AG20443 (cell line): ENCODE measurements at regions not wholly inside any gene's neighbourhood (a gene's known extent, or its start where the extent isn't known, plus 50 kb on each side); places are given as distances from the start of the nearest gene placed in this dataset.

Source experiments
- DNase-seq: peaks from one replicate; pipeline ENCODE4 v3.0.0; 2012; ENCODE audit warnings: low spot score, mixed read lengths

DNA sequence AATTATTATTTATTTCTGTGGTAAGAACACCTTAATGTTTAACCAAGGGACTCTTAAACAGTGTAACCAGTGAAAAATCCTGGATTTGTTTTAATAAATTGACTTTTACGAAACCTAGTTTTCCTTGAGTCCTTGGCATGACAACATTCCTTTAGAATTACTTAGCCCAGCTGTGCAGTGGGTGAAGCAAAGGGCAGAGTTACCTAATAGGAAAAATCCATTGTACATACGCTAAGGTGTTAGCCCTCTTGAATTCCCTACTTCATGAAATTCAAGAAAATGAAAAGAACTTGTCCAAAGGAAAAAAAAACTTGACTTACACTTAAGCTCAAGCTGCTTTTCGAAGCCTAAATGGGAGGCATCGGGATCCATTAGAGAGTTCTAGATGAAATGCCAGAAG lies 852.0 kb upstream of the ADAMTS5 start:
- DNase-seq: no peak

DNA sequence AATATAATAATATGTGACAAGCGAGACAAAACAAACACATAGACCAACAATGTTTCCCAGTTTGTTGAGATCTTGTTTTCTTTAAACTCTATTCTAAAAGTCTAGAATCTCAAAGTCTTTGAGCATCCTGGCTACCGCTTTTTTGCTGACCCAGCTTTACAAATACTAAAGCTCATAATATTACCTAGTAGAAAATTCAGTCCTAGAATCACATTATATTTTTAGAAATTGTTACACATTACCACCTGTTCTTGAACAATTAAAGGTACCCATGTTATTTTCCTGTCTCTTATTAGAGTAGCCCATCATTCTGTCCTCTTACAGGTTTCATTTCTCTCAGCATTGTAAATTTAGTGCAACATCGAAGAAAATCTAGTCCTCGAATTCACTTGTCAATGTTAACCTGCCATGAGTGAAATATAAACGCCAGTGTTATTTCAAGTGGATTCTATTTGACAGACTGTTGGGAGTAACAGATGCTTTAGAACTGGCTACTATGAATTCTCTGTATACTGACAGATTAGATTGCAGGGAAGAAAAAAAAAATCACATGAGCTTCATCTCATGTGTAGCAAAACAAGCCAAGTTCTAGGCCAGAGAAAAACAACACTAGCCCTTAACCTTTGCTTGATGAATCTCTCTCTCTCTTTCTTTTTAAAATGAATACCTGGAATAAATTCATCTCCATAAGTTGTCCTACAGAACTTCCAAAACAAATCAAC lies 851.2 kb upstream of the ADAMTS5 start:
- DNase-seq: no peak

DNA sequence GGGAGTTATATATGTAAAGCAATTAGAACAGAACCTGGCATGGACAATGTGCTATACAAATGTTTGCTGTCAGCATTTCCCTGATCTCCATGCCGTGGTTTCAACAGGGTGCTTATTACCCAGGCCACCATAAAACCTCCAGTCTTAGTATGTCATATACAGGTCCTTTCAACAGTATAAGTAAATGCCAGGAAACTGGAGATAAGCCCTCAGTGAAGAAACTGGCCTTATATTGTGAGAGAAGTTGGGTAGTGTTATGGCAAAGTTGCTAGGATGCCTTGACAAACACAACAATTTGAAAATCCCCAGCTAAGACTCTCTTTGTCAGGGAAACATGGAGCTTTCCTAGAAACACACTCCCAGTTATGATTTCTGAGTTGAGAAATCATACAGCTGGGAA lies 850.2 kb upstream of the ADAMTS5 start:
- no peak for DNase-seq

DNA sequence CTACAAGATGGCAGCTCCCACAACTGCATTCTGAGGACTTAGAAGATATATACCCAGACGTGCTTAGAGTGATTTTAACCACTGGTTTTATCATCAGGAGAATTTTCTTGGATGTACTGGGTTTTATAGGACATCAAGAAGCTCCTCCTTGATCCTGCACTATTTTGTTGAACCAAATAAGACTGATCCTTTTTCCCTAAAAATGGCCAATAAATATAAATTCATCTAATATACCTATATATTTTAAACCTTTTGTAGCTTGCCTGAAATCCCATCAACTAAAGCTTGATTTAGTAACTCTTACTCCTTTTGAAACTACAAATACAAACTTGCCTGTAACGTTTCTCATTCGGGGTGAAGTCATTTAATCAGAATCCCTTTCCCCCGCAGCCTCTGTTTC lies 849.4 kb upstream of the ADAMTS5 start:
- DNase-seq: no peak

DNA sequence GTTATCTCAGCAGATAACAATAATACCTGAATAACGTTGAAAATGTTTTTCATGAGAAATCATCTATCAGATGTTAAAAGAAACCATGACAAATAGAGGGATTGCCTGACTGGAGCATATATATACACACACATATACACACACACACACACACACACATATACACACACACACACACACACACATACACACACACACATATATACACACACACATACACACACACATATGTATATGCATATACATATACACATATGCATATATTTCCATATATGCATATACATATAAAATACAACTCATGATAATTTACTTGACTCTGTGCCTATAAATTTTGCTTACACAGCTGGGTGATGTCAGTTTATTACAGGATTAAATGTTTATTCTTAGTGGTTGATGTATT lies 847.3 kb upstream of the ADAMTS5 start:
- DNase-seq: no peak

DNA sequence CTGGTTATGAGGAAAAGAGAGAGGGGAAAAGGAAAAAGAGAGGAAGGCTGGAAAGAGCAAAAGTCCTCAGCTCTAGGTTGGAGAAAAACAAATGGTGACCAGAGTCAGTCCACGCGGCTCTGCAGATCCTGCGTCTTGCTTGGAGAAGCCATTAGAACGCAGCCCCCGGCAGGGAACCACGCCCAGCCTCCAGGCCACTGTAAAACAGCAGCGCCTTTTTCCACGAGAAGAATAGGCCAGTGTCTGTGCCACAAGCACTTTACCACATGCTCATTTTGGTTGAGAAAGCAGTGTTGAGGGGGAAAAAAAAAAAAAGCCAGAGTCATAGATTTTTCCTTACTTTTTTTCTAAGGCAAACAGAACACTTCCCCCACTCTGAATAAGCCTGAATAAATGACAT lies 846.9 kb upstream of the ADAMTS5 start:
- DNase-seq: no peak

DNA sequence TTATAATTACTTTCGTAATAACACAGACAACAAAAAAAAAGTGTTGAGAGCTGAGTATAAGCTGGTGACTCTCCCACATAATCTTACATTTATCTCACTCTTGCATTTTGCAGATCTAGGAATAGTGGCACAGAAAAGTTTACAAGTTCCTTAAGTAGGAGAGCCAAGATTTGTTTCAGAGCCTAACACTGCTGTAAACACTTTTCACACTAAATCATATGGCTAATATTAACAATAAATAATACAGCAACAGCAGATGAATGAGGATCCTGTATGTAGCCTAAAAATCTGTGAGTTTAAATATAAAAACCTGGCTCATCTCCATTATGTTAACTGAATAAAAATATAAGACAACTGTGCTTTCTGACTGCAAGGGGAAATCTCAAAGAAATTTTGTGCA lies 846.5 kb upstream of the ADAMTS5 start:
- DNase-seq: no peak

DNA sequence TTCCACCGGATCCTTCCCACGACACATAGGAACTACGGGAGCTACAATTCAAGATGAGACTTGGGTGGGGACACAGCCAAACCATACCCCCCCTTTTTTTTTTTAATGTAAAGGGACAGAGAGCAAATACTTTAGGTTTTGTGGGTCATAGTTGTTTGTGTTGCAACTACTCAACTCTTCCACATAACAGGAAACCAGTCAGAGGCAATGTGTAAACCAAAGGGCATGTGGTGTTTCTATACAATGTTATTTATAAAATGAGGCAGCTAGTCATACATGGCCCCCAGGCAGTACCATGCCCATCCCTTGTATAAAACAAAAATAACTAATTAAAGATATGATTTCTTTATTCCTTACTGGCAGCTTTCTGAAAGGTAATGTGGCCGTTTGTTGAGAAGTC lies 845.4 kb upstream of the ADAMTS5 start:
- DNase-seq: no peak

DNA sequence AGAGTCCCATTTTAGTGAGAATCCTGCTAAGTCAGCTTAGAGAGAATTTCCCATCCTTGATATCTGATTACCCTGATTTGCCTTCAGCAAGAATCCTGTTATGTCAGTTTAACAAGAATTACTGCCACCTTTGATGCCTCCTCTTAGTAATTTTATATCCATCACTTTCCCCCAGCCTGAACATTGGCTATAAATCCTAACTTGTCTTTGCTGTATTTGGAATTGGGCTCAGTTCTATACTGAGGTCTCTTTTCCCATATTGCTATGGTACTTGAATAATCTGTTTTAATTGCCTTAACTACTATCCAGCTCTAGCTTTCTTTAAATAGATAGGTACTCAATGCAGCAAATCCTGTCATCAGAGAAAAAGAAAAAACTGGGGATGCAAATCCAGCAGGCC lies 842.0 kb upstream of the ADAMTS5 start:
- DNase-seq: no peak

DNA sequence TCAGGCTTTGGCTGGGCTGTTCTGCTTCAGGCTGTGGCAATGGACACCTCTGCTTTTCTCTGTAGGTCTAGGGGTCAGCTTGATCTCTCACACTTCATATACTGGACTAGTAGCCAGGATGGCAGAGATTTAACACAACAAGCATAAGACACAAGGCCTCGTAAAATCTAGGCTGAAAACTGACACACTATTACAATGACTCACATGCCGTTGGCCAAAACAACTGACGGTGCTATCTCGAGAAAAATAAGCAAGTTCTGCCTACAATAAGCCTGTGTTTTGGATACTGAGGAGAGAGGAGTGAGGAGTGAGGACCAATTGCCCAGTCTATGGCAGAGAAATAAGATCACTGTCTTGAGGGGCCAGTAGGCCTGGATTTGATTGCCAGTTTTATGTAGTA lies 840.7 kb upstream of the ADAMTS5 start:
- DNase-seq: no peak

DNA sequence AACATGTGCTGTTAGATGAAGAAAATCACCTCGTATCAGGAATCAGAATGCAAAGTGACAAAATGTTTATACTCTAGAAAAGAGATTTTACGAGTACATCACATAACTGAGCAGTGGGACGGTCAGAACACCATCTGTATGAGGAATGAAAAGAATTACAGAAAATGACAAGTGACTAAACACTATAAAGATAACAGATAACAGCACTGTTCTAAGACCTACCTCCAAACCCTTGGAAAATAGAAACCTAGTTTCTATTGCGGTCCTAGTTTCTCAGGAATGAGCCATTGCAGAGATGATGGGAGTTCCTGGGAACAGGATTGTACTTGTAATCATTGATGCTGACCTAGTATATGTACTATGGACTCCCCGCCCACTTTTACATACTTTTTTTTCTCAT lies 839.4 kb upstream of the ADAMTS5 start:
- no peak for DNase-seq

DNA sequence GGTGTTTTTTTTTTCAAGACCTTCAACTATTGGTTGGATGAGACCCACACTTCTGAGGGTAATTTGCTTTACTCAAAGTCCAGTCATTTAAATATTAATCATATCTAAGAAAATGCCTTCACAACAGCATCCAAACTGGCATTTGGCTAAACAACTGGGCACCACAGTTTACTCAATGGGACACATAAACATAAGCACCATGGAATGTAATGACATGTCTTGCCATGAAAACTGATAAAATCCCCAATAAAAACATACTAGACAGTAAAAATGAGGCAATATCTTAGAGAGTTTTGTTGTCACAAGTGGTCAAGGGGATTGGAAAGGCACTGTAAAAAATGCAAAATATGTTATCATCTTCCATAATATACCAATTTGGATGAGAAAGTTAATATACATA lies 838.8 kb upstream of the ADAMTS5 start:
- no peak for DNase-seq

DNA sequence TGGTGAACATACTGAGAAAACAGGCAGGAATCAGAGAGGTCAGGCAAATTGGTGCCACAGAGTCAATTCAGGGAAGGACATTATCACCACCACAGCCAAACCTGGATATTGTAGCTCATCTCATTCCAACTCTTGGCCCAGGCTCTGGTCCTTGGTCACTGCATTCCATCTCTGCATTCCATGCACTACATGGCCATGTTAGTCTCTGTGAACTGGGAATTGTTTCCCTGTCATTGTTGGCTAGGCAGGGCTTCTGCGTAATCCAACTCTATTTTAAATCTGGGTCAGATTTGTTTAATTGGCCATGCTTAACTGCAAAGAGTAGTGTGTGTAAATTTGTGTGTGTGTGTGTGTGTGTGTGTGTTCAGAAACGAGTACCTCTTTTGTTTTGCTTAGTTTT lies 837.6 kb upstream of the ADAMTS5 start:
- DNase-seq: peak; percentile 61

DNA sequence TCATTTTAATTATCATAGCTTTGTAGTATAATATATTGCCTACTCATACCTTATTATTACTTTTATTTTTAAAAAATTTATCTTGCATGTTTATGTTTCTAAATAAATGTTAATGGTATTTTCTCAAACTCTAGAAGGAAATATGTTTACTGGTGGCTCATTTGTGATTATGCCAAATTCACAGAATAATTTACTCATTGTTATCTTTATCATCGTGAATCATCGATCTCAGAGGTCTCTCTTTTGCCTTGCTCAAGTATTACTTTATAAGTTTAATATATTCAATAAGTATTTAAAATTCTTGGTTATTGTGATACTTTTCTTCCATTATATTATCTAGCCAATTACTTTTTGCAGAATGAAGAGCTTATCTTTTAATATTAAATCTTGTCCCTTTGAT lies 836.7 kb upstream of the ADAMTS5 start:
- no peak for DNase-seq

DNA sequence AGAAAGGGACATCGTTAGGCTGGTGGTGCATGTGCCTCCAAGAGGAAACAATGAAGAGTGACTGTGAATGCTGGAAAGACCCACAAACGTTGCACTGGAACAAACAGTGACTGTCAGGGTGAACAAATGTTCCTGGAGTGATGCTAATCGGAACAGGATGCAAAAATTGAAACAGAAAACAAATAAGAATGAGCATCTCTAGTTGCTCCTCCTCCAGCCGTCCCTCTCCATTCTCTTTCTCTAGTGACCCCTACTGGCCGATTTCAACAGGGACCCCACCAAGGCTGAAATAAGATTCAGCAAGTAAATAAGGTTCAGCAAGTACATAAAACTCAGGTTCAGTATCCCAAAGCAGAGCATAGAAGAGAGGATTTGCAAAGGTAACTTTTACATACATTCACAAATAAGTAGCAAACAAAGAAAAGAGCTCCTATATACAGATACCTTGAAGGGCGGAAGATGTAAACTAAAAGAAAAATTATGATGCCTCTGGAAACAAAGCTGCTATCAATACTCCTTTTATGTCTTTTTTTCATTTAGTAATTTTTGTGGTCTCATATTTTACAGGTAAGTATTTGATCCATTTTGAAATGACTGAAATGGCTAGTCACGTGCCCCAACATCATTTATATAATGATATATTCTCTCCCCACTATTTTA lies 836.1 kb upstream of the ADAMTS5 start:
- DNase-seq: peak; percentile 64

DNA sequence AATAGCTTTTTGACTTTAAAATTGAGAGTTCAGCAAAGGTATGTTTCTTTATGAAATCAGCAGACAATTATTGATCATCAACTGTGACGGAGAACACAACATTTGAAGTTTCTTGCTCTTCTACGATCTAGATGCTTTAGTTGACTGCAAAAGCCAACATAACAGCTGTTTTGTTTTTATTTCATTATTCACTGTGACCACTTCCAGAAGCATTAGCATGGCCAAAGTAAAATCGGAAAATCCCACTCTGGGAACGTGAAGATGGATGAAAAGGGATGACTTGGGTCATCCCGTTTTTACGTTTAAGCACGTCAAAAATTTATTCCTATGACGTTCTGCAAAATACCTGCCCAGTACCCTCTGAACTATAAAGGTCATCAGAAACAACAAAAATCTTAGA lies 833.0 kb upstream of the ADAMTS5 start:
- no peak for DNase-seq

DNA sequence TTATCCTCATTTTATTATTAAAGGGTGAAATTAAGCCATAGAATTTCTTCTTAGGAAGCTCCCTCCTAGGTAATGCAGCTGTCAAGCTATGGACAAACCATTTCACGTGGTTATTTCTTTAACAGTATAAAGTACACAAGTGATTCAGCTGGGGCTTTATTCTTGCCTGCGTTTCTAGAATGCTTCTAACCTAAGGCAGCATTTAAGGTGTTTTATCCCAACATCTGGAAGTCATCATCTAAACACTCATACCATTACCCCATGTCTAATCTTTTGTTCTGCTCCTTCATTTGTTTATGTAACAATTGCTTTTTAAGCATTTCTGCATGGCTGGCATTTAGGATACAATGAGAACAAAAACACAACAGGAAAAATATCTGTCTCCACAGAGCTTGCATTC lies 829.2 kb upstream of the ADAMTS5 start:
- no peak for DNase-seq

DNA sequence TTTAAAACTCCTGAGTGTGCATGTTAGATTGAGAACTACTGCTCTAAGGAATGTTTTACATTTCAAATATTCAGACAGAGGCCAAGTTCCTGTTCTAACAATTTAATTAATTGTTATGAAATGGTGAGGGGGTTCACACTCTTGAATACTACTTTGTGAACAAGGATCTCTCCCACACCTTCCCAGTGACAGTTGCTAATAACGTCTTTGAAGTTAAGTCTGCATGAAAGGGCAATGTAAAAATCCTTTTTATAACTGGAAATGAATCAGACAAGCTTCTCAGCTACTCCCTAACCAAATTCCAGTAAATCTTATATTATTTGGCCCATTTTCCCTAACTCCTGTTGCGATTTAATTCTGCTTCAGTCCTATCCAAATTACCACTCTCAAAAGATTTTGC lies 828.5 kb upstream of the ADAMTS5 start:
- DNase-seq: no peak

DNA sequence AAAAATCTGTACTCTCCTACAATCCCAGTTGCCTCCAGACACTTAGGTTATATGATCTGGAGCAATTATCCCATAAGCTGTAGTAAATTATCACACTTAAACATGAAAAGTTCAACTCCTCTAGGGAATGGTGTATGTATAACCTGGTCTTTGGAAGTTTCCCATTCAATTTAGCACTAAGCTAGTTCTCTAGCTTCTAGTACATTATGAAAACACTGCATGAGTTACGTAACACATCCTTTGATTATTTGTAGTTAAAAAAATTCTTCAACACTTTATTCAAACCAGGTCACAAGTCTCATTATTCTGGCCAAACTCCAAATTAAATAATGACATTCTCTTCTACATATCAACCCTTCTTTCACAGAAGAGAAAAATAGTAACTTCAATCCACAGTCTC lies 827.0 kb upstream of the ADAMTS5 start:
- no peak for DNase-seq

DNA sequence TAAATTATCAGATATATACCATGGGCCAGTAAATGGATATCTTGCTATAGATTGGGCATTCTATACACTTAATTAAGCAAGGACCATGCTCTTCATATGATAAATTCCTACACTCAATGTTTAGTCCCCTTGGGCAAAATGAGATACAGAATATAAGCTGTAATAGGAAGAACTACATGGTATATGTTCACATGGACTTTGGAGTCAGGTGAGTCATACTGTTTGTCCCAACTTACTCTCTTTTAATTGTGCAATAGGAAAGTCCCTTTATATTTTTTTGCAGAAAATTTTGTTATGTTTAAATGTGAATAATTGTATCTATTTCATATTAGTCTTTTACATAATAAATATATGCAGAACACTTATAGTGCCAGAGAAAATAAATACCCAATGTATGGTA lies 820.2 kb upstream of the ADAMTS5 start:
- no peak for DNase-seq

DNA sequence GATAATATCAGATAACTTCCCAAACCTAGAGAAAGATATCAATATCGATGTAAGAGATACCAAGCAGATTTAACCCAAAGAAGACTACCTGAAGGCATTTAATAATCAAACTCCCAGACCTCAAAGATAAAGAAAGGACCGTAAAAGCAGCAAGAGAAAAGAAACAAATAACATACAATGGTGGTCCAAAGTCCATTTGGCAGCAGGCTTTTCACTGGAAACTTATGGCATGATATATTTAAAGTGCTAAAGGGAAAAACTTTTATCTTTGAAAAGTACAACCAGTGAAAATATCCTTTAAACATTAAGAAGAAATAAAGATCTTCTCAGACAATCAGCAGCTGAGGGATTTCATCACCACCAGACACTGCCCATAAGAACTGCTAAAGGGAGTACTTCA lies 812.7 kb upstream of the ADAMTS5 start:
- no peak for DNase-seq

DNA sequence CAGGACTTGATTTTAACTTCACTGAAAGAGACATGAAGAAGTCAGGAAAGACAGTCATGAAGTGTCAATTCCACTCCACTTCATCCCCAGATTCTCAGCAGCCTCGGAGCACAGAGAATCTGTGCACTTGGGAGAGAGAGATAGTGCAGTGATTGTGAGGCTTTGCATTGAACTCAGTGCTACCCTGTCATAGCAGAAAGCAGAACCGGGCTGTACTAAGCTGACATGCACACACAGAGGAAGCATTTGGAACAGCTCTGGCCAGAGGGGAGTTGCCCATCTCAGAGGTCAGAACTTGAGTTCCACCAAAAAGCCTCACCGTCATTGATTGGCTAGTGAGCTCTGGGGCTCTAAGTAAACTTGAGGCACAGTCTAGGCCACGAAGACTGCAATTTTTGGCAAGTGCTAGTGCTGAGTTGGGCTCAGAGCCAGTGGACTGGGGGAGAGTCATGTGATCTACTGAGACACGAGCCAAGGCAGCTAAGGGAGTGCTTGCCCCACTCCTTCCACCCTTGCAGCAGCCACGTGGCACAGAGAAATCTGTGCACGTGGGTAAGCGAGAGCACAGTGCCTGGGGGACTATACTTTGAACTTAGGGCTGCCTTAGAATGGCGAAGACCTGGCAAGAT lies 810.2 kb upstream of the ADAMTS5 start:
- DNase-seq: no peak

DNA sequence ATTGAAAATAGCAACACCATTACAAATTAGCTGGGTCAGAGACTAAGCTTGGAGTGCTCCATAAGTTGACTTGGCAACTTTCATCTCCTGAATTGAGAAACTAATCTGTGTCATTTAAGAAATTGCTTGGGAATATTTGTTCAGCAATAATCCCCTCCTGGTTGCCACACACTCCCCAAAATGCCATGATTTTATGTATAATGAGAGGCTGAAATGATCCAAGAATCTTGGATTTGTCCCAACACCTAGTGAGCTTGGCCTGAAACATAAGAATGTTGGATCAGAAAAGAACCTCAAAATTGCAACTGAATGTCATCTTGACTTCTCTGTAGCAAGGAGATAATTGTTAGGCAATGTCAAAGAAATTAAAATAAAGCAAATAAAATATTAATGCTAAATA lies 805.9 kb upstream of the ADAMTS5 start:
- DNase-seq: no peak
